HEK293 (cell line): ENCODE measurements at regions not wholly inside any gene's neighbourhood (a gene's known extent, or its start where the extent isn't known, plus 50 kb on each side); places are given as distances from the start of the nearest gene placed in this dataset.

Source experiments
- CTCF ChIP-seq: fragments of 450-650 bp; formaldehyde crosslinking; IDR thresholded peaks from 2 replicates; pipeline ENCODE4 v1.5.1; 2016; ENCODE audit warnings: missing biosample characterization, missing genetic modification characterization
- ZFHX2 ChIP-seq: fragments of 450-650 bp; formaldehyde crosslinking; conservative IDR thresholded peaks from 2 replicates; pipeline ENCODE4 v1.5.1; 2016; ENCODE audit warnings: missing biosample characterization, missing genetic modification characterization
- ZNF302 ChIP-seq: fragments of 450-650 bp; formaldehyde crosslinking; IDR thresholded peaks from 2 replicates; pipeline ENCODE4 v1.5.1; 2016; ENCODE audit warnings: missing biosample characterization, missing genetic modification characterization, low read depth

- TF ChIP-seq ZFHX2 (tag by site-specific recombination) = no peak
- no peak for TF ChIP-seq CTCF
- no peak for TF ChIP-seq ZNF302 (tag by site-specific recombination)
These were observed 157.2 kb downstream of the ANKRD60 start for GRCh38 chr20:58071298-58071697.
